ENCODE measurements at regions not wholly inside any gene's neighbourhood (a gene's known extent, or its start where the extent isn't known, plus 50 kb on each side); places are given as distances from the start of the nearest gene placed in this dataset.

- peak; percentile 53 for DNase-seq (ENCODE audit: low read depth)
- Mint-ChIP-seq H3K9me3 (ENCODE audit: unreplicated experiment) (no peaks in the 10 kb centered on the region), H3K27me3 (ENCODE audit: low read depth, unreplicated experiment) (no peaks in the 10 kb centered on the region), H3K27ac (ENCODE audit: unreplicated experiment) (no peak overlapping the region), H3K36me3 (ENCODE audit: low read depth, unreplicated experiment) (no peaks in the 10 kb centered on the region), H3K4me1 (ENCODE audit: low read depth, unreplicated experiment) (no peaks in the 10 kb centered on the region), H3K4me3 (ENCODE audit: unreplicated experiment) (no peak overlapping the region)
- Histone ChIP-seq H3K4me1 (ENCODE audit: insufficient read depth, low read length) (no peaks in the 10 kb centered on the region), H3K36me3 (ENCODE audit: insufficient read depth, low read length) (no peaks in the 10 kb centered on the region), H4K20me1 (ENCODE audit: insufficient read depth, low read length) (no peaks in the 10 kb centered on the region), H2AFZ (ENCODE audit: low read depth, low read length) (no peak overlapping the region), H3K27ac (ENCODE audit: low read depth, low read length) (peak overlapping the region; percentile 30), H3K4me3 (ENCODE audit: insufficient read depth, low read depth, low read length) (no peak overlapping the region), H3K27me3 (ENCODE audit: insufficient read depth, low read length) (no peaks in the 10 kb centered on the region), H3K79me2 (ENCODE audit: insufficient read depth, low read length) (no peaks in the 10 kb centered on the region), H3K9me3 (ENCODE audit: insufficient read depth, low read depth, low read length) (no peaks in the 10 kb centered on the region), H3K9ac (ENCODE audit: low read length) (no peak overlapping the region), H3K4me2 (ENCODE audit: low read length) (peak overlapping the region; percentile 29)
- no peak for TF ChIP-seq CTCF (IDR thresholded peaks at IDR 0.05; ENCODE audit: insufficient read depth, low read depth, low read length)
- no peak for TF ChIP-seq EZH2 (IDR thresholded peaks at IDR 0.05; ENCODE audit: insufficient read depth, low read length)
- no peak for FAIRE-seq
These were observed 333.4 kb upstream of the AADAT start for GRCh38 chr4:170423137-170423536.

- Histone ChIP-seq H3K4me3 (ENCODE audit: insufficient read depth, low read depth, low read length) (no peak overlapping the region), H3K27me3 (ENCODE audit: insufficient read depth, low read length) (no peaks in the 10 kb centered on the region), H3K4me1 (ENCODE audit: insufficient read depth, low read length) (no peaks in the 10 kb centered on the region), H4K20me1 (ENCODE audit: insufficient read depth, low read length) (no peaks in the 10 kb centered on the region), H2AFZ (ENCODE audit: low read depth, low read length) (no peak overlapping the region), H3K4me2 (ENCODE audit: low read length) (no peak overlapping the region), H3K27ac (ENCODE audit: low read depth, low read length) (no peak overlapping the region), H3K9ac (ENCODE audit: low read length) (no peak overlapping the region), H3K9me3 (ENCODE audit: insufficient read depth, low read depth, low read length) (no peaks in the 10 kb centered on the region), H3K36me3 (ENCODE audit: insufficient read depth, low read length) (no peaks in the 10 kb centered on the region), H3K79me2 (ENCODE audit: insufficient read depth, low read length) (no peaks in the 10 kb centered on the region)
- Mint-ChIP-seq H3K9me3 (ENCODE audit: unreplicated experiment) (no peaks in the 10 kb centered on the region), H3K4me1 (ENCODE audit: low read depth, unreplicated experiment) (no peaks in the 10 kb centered on the region), H3K27me3 (ENCODE audit: low read depth, unreplicated experiment) (no peaks in the 10 kb centered on the region), H3K36me3 (ENCODE audit: low read depth, unreplicated experiment) (no peaks in the 10 kb centered on the region), H3K27ac (ENCODE audit: unreplicated experiment) (no peak overlapping the region), H3K4me3 (ENCODE audit: unreplicated experiment) (no peak overlapping the region)
- FAIRE-seq (no peak), DNase-seq (ENCODE audit: low read depth) (peak; percentile 8)
- TF ChIP-seq EZH2 (IDR thresholded peaks at IDR 0.05; ENCODE audit: insufficient read depth, low read length) (no peak), CTCF (IDR thresholded peaks at IDR 0.05; ENCODE audit: insufficient read depth, low read depth, low read length) (no peak)
These were observed 330.5 kb upstream of the AADAT start for GRCh38 chr4:170420255-170420693.

- Mint-ChIP-seq H3K27ac (ENCODE audit: unreplicated experiment) (no peak overlapping the region), H3K4me3 (ENCODE audit: unreplicated experiment) (no peak overlapping the region), H3K4me1 (ENCODE audit: low read depth, unreplicated experiment) (no peaks in the 10 kb centered on the region), H3K9me3 (ENCODE audit: unreplicated experiment) (no peaks in the 10 kb centered on the region), H3K36me3 (ENCODE audit: low read depth, unreplicated experiment) (no peaks in the 10 kb centered on the region), H3K27me3 (ENCODE audit: low read depth, unreplicated experiment) (no peaks in the 10 kb centered on the region)
- Histone ChIP-seq H3K36me3 (ENCODE audit: insufficient read depth, low read length) (no peaks in the 10 kb centered on the region), H3K4me3 (ENCODE audit: insufficient read depth, low read depth, low read length) (no peak overlapping the region), H3K9ac (ENCODE audit: low read length) (no peak overlapping the region), H3K27me3 (ENCODE audit: insufficient read depth, low read length) (no peaks in the 10 kb centered on the region), H3K4me1 (ENCODE audit: insufficient read depth, low read length) (no peaks in the 10 kb centered on the region), H3K27ac (ENCODE audit: low read depth, low read length) (no peak overlapping the region), H3K79me2 (ENCODE audit: insufficient read depth, low read length) (no peaks in the 10 kb centered on the region), H4K20me1 (ENCODE audit: insufficient read depth, low read length) (no peaks in the 10 kb centered on the region), H2AFZ (ENCODE audit: low read depth, low read length) (no peak overlapping the region), H3K4me2 (ENCODE audit: low read length) (no peak overlapping the region), H3K9me3 (ENCODE audit: insufficient read depth, low read depth, low read length) (no peaks in the 10 kb centered on the region)
- TF ChIP-seq EZH2 (IDR thresholded peaks at IDR 0.05; ENCODE audit: insufficient read depth, low read length) (no peak), CTCF (IDR thresholded peaks at IDR 0.05; ENCODE audit: insufficient read depth, low read depth, low read length) (no peak)
- FAIRE-seq (no peak), DNase-seq (ENCODE audit: low read depth) (no peak)
These were observed 325.2 kb upstream of the AADAT start for GRCh38 chr4:170414961-170415360.

Data from astrocyte (in vitro differentiated cells and primary cell).